OCI-LY7 (cell line): ENCODE measurements at regions not wholly inside any gene's neighbourhood (a gene's known extent, or its start where the extent isn't known, plus 50 kb on each side); places are given as distances from the start of the nearest gene placed in this dataset.

Experiments
- BruUV-seq: library from RNA; stranded (reverse); fragments of 400-500 nt; replicated peaks from 2 replicates; lab custom pipeline; 2021; lab: Mats Ljungman, UMichigan
- CTCF ChIA-PET: fragments of 300-600 bp; sonication (Branson Sonifier 250); formaldehyde crosslinking; loops from one replicate; lab custom pipeline; 2022; ENCODE audit warnings: antibody characterized with exemption; ENCODE audit not compliant: unreplicated experiment; lab: Charles Lee
- POLR2A ChIA-PET: fragments of 300-600 bp; sonication (Branson Sonifier 250); formaldehyde crosslinking; loops from one replicate; lab custom pipeline; 2022; ENCODE audit warnings: antibody characterized with exemption; lab: Charles Lee
- DNase-seq: peaks from one replicate; pipeline ENCODE4 v3.0.0-alpha.2; 2015; ENCODE audit warnings: low spot score
- H2AFZ ChIP-seq: fragments of 200-600 bp; sonication (generic), shearing (Covaris generic); 2 replicates; pipeline ENCODE4 v1.6.1; 2014; ENCODE audit warnings: mild to moderate bottlenecking, antibody characterized with exemption, low read length, moderate library complexity
- H3K27ac ChIP-seq: fragments of 200-600 bp; sonication (generic); 2 replicates; pipeline ENCODE4 v1.5.1; 2014; ENCODE audit warnings: mixed run types, low read depth, mild to moderate bottlenecking, moderate library complexity, low read length, inconsistent platforms; ENCODE audit not compliant: poor library complexity, severe bottlenecking
- H3K36me3 ChIP-seq: fragments of 200-600 bp; sonication (generic); 2 replicates; pipeline ENCODE4 v1.6.1; 2014; ENCODE audit warnings: mild to moderate bottlenecking, antibody characterized with exemption, low read length, moderate library complexity, mixed read lengths; ENCODE audit not compliant: insufficient read depth
- H3K4me1 ChIP-seq: fragments of 200-600 bp; sonication (generic); 2 replicates; pipeline ENCODE4 v1.5.1; 2014; ENCODE audit warnings: mild to moderate bottlenecking, low read length; ENCODE audit not compliant: insufficient read depth, poor library complexity, severe bottlenecking
- H3K4me2 ChIP-seq: fragments of 200-600 bp; sonication (generic); 2 replicates; pipeline ENCODE4 v1.6.1; 2014; ENCODE audit warnings: mild to moderate bottlenecking, low read length
- H3K4me3 ChIP-seq: fragments of 200-600 bp; sonication (generic); 2 replicates; pipeline ENCODE4 v1.5.1; 2014; ENCODE audit warnings: mild to moderate bottlenecking, low read depth, low read length; ENCODE audit not compliant: poor library complexity, severe bottlenecking
- H3K79me2 ChIP-seq: fragments of 200-600 bp; sonication (generic); 2 replicates; pipeline ENCODE4 v1.6.1; 2016; ENCODE audit warnings: low read depth, mild to moderate bottlenecking, low read length, moderate library complexity, mixed read lengths; ENCODE audit not compliant: insufficient read depth
- H3K9me2 ChIP-seq: fragments of 200-600 bp; sonication (generic); 2 replicates; pipeline ENCODE4 v1.6.1; 2016; ENCODE audit warnings: mild to moderate bottlenecking, low read length, mixed read lengths; ENCODE audit not compliant: insufficient read depth
- H3K9me3 ChIP-seq: fragments of 200-600 bp; sonication (generic); 2 replicates; pipeline ENCODE4 v1.6.1; 2014; ENCODE audit warnings: mild to moderate bottlenecking, mixed run types, low read length, mixed read lengths
- H4K20me1 ChIP-seq: fragments of 200-600 bp; sonication (generic); 2 replicates; pipeline ENCODE4 v1.6.1; 2014; ENCODE audit warnings: mild to moderate bottlenecking, antibody characterized with exemption, low read length, moderate library complexity, mixed read lengths; ENCODE audit not compliant: insufficient read depth
- EZH2phosphoT487 ChIP-seq: fragments of 200-600 bp; sonication (generic); IDR thresholded peaks from 2 replicates; pipeline ENCODE4 v1.6.1; 2018; ENCODE audit warnings: low read depth, borderline replicate concordance, mild to moderate bottlenecking, mixed run types, antibody characterized with exemption, low read length, moderate library complexity, mixed read lengths
- intact Hi-C: fragments of 100-400 bp; cut with micrococcal nuclease; formaldehyde crosslinking; loops from one replicate; pipeline ENCODE4 v1.10.0; 2022; ENCODE audit not compliant: unreplicated experiment
- TF ChIP-seq, protein P1 (sequence below): fragments of 200-600 bp; sonication (generic); conservative IDR thresholded peaks from 2 replicates; pipeline ENCODE4 v1.5.1; 2014; ENCODE audit warnings: mild to moderate bottlenecking, antibody characterized with exemption, low read length, moderate library complexity, mixed read lengths

DNA sequence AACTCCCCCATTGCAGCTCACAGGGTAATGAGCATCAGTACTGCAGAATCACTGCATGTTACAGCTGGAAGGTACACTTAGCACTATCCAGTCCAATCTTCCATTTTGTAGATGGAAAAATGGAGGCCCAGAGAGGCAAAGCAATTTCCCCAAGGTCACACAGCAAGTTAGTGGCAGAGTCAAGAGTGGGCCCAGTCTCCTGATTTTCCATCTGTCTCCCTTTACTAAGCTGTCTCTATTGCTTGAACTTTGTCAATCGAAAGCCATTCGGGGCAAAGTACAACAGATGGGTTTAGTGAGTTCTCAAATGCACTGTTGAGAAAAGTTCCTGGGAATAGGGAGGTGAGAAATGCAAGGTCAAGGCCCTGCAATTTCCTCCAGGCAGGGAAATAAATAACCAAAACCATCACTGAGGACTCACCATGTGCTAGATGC is 50.4 kb upstream of the IFFO2 start:
- no peaks in the 10 kb centered on the region for H3K36me3 ChIP-seq
- H3K9me3 ChIP-seq = no peaks in the 10 kb centered on the region
- H2AFZ ChIP-seq = no peak overlapping the region
- no peaks in the 10 kb centered on the region for H3K4me1 ChIP-seq
- DNase-seq = no peak
- no peak for TF ChIP-seq EZH2phosphoT487
- TF ChIP-seq, protein P1, sequence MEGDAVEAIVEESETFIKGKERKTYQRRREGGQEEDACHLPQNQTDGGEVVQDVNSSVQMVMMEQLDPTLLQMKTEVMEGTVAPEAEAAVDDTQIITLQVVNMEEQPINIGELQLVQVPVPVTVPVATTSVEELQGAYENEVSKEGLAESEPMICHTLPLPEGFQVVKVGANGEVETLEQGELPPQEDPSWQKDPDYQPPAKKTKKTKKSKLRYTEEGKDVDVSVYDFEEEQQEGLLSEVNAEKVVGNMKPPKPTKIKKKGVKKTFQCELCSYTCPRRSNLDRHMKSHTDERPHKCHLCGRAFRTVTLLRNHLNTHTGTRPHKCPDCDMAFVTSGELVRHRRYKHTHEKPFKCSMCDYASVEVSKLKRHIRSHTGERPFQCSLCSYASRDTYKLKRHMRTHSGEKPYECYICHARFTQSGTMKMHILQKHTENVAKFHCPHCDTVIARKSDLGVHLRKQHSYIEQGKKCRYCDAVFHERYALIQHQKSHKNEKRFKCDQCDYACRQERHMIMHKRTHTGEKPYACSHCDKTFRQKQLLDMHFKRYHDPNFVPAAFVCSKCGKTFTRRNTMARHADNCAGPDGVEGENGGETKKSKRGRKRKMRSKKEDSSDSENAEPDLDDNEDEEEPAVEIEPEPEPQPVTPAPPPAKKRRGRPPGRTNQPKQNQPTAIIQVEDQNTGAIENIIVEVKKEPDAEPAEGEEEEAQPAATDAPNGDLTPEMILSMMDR = no peak
- H4K20me1 ChIP-seq = no peaks in the 10 kb centered on the region
- ChIA-PET CTCF (no interaction called here), POLR2A (no interaction called here)
- no peak overlapping the region for H3K4me2 ChIP-seq
- intact Hi-C loops = no loop called here
- H3K79me2 ChIP-seq = no peaks in the 10 kb centered on the region
- H3K4me3 ChIP-seq = no peak overlapping the region
- no peaks in the 10 kb centered on the region for H3K9me2 ChIP-seq
- H3K27ac ChIP-seq = no peak overlapping the region
- BruUV-seq = no TSS peak
